Keratinocyte (primary cell): ENCODE measurements at regions not wholly inside any gene's neighbourhood (a gene's known extent, or its start where the extent isn't known, plus 50 kb on each side); places are given as distances from the start of the nearest gene placed in this dataset.

Source experiments
- CTCF ChIP-seq, 3 experiments: IDR thresholded peaks in 1 of 3; conservative IDR thresholded peaks in 1 of 3; optimal IDR thresholded peaks in 1 of 3; 2 replicates in 2 of 3; 3 replicates in 1 of 3; pipeline versions ENCODE3 to v1.5.1; 2011; ENCODE audit warnings: low read length in 3 of 3, mild to moderate bottlenecking in 3 of 3, moderate library complexity in 2 of 3, control low read depth in 1 of 3, inconsistent platforms in 1 of 3; ENCODE audit not compliant: insufficient read depth in 2 of 3; ENCODE audit errors: extremely low read depth in 1 of 3
- EZH2 ChIP-seq: IDR thresholded peaks from one replicate; pipeline ENCODE4 v1.6.1; 2012; ENCODE audit warnings: inconsistent platforms, mild to moderate bottlenecking, low read length, moderate library complexity

GRCh38 chr5:2532809-2533208 is 218.7 kb downstream of the IRX2 start:
- TF ChIP-seq CTCF (optimal IDR thresholded peaks at IDR 0.05 in 1 of 3, IDR thresholded peaks at IDR 0.05 in 1 of 3, conservative IDR thresholded peaks at IDR 0.05 in 1 of 3; ENCODE audit: extremely low read depth in 1 of 3, insufficient read depth in 2 of 3, low read length in 3 of 3), result no peak
- TF ChIP-seq EZH2, result no peak
